NT2/D1 (cell line): ENCODE measurements at regions not wholly inside any gene's neighbourhood (a gene's known extent, or its start where the extent isn't known, plus 50 kb on each side); places are given as distances from the start of the nearest gene placed in this dataset.

Experiments
- SUZ12 ChIP-seq: IDR thresholded peaks from 2 replicates; pipeline ENCODE4 v1.6.1; 2011; ENCODE audit not compliant: insufficient read length, insufficient read depth; ENCODE audit errors: extremely low read depth
- YY1 ChIP-seq: IDR thresholded peaks from 2 replicates; pipeline ENCODE4 v1.6.1; 2011; ENCODE audit not compliant: insufficient read length, insufficient read depth
- ZNF274 ChIP-seq: IDR thresholded peaks from 2 replicates; pipeline ENCODE4 v1.6.1; 2011; ENCODE audit warnings: mild to moderate bottlenecking, low read depth, low read length

DNA sequence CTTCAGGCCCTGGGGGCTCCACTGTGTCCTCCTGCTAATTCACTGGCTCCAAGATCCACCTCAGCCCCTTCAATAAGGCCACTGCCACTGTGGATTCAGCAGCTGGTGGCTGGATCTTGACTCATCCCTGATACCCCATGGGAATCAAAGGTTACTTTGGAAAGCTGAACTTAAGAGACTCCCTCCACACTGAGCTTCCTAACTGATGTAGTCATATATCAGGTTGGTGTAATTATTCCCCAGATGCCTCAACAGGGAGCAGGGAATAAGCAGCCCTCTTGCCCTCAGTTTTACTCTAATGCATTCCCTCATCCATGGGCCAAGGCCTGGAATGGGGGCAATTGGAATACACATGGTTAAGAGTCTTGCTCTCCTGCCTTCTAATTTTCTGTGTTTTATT, 164.6 kb downstream of the FASLG start:
- TF ChIP-seq ZNF274, result no peak
- TF ChIP-seq YY1, result no peak
- no peak for TF ChIP-seq SUZ12
